ENCODE measurements at regions not wholly inside any gene's neighbourhood (a gene's known extent, or its start where the extent isn't known, plus 50 kb on each side); places are given as distances from the start of the nearest gene placed in this dataset.

- DNase-seq, result no peak
Measured at GRCh38 chr9:82161876-82162275, 173.3 kb downstream of the SPATA31D1 start.

- DNase-seq, result no peak
Measured at GRCh38 chr9:82164159-82164558, 175.6 kb downstream of the SPATA31D1 start.

GRCh38 chr9:82167296-82167695, 178.7 kb downstream of the SPATA31D1 start:
- DNase-seq, result no peak

- no peak for DNase-seq
Measured at GRCh38 chr9:82168585-82168984, 180.0 kb downstream of the SPATA31D1 start.

- DNase-seq, result no peak
Measured at GRCh38 chr9:82170866-82171265, 182.3 kb downstream of the SPATA31D1 start.

- DNase-seq, result no peak
Measured at GRCh38 chr9:82171271-82171670, 182.7 kb downstream of the SPATA31D1 start.

- DNase-seq, result no peak
Measured at GRCh38 chr9:82180711-82181110, 192.1 kb downstream of the SPATA31D1 start.

- no peak for DNase-seq
Measured at GRCh38 chr9:82183181-82183860, 194.7 kb downstream of the SPATA31D1 start.

- DNase-seq, result no peak
Measured at GRCh38 chr9:82184524-82184923, 196.0 kb downstream of the SPATA31D1 start.

- no peak for DNase-seq
Measured at GRCh38 chr9:82188817-82189216, 200.2 kb downstream of the SPATA31D1 start.

- DNase-seq, result no peak
Measured at GRCh38 chr9:82191082-82191770, 202.7 kb downstream of the SPATA31D1 start.

- DNase-seq, result no peak
Measured at GRCh38 chr9:82192211-82192610, 203.6 kb downstream of the SPATA31D1 start.

- DNase-seq, result no peak
Measured at GRCh38 chr9:82196622-82197441, 208.3 kb downstream of the SPATA31D1 start.

GRCh38 chr9:82201196-82201595, 212.6 kb downstream of the SPATA31D1 start:
- no peak for DNase-seq

- no peak for DNase-seq
Measured at GRCh38 chr9:82202808-82203207, 214.2 kb downstream of the SPATA31D1 start.

- DNase-seq, result no peak
Measured at GRCh38 chr9:82206490-82206889, 217.9 kb downstream of the SPATA31D1 start.

- DNase-seq, result no peak
Measured at GRCh38 chr9:82206946-82207345, 218.4 kb downstream of the SPATA31D1 start.

- DNase-seq, result no peak
Measured at GRCh38 chr9:82208741-82209450, 220.3 kb downstream of the SPATA31D1 start.

- DNase-seq, result no peak
Measured at GRCh38 chr9:82209797-82210470, 221.4 kb downstream of the SPATA31D1 start.

GRCh38 chr9:82212885-82213284, 224.3 kb downstream of the SPATA31D1 start:
- DNase-seq, result no peak

- DNase-seq, result no peak
Measured at GRCh38 chr9:82216435-82216834, 227.9 kb downstream of the SPATA31D1 start.

GRCh38 chr9:82223442-82223841, 234.9 kb downstream of the SPATA31D1 start:
- DNase-seq, result no peak

- DNase-seq, result no peak
Measured at GRCh38 chr9:82231411-82231810, 242.8 kb downstream of the SPATA31D1 start.

All from NCI-H2081 treated with DMSO at 0.1 percent for 48 hours (cell line).